H54 (cell line): ENCODE measurements at regions not wholly inside any gene's neighbourhood (a gene's known extent, or its start where the extent isn't known, plus 50 kb on each side); places are given as distances from the start of the nearest gene placed in this dataset.
A peak's percentile ranks its signal among the peaks of the same experiment; 100 is the strongest.

Experiments used
- DNase-seq: peaks from one replicate; pipeline ENCODE4 v3.0.0; 2011; ENCODE audit warnings: low spot score, mixed read lengths; ENCODE audit not compliant: insufficient read length
- FAIRE-seq: peaks from 3 replicates; lab custom pipeline; 2011; peaks lifted over from hg19 to GRCh38; lab: Jason Lieb, UNC
- POLR2A ChIP-seq: IDR thresholded peaks from 2 replicates; pipeline ENCODE4 v1.6.1; 2011; ENCODE audit warnings: low read depth, mild to moderate bottlenecking, low read length

- no peak for TF ChIP-seq POLR2A
- no peak for FAIRE-seq
- no peak for DNase-seq
Measured at GRCh38 chr18:39672171-39672570, 2106.6 kb upstream of the CELF4 start.

- no peak for TF ChIP-seq POLR2A
- DNase-seq, result no peak
- FAIRE-seq, result no peak
Measured at GRCh38 chr18:39667905-39668304, 2102.3 kb upstream of the CELF4 start.

DNA sequence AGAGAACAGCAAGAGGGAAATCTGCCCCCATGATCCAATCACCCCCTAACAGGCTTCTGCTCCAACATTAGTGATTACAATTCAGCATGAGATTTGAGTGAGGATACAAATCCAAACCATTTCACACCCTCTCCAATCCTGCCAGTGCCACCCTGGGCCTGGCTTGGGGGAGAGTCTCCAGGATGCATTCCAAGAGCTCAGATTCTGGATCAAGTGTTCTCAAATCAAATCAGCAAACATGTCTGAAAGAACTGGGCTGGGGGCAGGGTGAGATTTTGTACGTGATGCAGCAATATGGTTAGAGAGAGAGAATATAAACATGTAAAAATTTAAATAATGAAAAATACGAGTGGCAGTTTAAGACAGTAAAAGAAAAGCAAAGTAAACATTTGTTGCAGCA is 2100.9 kb upstream of the CELF4 start:
- no peak for TF ChIP-seq POLR2A
- DNase-seq (no peak), FAIRE-seq (no peak)

DNA sequence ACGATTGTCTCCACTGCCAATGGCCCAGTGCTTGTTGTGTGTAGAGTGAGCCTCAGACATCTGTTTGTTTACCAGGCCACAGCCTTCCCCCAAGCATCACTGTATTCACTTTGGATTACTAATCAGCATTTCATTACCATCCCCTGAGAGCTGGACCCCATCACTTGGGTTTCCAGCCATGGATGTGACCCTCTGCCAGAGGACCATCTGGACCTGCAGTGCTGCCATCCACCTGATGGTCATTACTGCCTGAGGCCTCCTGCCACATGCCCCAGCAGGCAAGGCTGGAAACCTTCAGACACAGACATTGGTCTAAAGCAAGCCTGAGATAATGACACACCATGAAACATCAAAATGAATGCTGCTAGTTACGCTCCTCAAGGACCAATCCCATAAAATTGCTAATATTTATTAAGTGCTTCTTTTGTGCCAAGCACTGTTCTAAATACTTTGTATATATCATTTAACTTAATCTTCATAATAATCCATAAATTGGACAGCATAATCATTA is 2096.3 kb upstream of the CELF4 start:
- FAIRE-seq (no peak), DNase-seq (no peak)
- no peak for TF ChIP-seq POLR2A

DNA sequence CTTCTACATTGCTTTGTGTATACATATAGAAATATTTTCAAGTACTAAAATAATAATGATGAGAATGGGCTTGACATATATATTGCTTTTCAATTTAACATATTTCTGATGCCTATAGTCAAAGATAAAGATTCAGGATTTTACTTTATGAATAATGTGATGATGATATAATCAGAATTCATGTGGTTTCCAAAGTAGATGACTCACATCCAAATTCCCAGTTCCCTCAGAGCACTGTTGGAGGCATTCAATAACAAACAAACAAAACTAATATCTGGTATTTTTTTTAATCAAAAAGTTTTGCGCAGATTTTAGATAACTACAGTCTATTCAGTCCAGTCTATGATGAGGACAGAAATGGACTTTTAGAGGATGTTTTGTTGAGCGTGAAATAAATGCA is 2094.5 kb upstream of the CELF4 start:
- FAIRE-seq, result no peak
- DNase-seq, result no peak
- TF ChIP-seq POLR2A, result no peak

DNA sequence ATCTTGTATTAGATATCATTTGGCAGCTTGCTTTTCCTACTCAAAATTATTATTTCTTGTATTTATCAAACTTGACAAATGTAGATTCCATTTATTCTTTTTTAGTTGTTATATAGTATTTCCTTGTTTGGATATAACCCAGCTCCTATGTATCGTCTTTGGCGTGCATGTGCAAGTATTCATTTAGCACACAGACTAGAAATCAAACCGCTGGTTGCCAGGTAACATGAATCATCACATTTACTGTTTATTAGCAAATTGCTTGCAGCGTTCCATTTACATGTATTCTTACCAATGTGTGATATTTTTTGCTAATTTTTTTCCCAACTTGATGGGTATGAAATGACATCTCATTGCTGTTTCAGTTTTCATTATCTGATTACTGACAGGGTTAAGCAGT is 2089.7 kb upstream of the CELF4 start:
- TF ChIP-seq POLR2A, result no peak
- DNase-seq, result no peak
- no peak for FAIRE-seq

DNA sequence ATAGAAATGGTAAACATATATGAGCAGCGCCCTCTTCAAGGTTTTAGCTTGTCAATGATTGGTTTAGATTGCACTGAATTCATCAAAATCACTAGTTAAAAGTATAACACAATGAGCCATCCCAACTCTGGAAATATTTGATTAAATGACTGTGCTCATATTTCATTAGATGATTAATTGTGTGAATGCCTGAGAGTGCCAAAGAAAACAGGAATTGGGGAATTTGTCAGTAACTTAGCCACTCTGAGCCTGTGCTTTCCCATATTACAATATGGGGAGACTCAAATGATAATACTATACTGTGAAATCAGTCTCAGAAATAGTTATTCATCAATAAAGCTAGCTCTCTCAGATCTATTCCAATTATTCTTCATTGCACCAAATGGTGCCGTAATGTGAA is 2087.6 kb upstream of the CELF4 start:
- no peak for TF ChIP-seq POLR2A
- DNase-seq, result no peak

GRCh38 chr18:39648616-39649015 is 2083.0 kb upstream of the CELF4 start:
- DNase-seq, result no peak
- TF ChIP-seq POLR2A, result no peak
- FAIRE-seq, result no peak

More for the DNA sequence above, 2087.6 kb upstream of the CELF4 start:
- FAIRE-seq, result no peak

DNA sequence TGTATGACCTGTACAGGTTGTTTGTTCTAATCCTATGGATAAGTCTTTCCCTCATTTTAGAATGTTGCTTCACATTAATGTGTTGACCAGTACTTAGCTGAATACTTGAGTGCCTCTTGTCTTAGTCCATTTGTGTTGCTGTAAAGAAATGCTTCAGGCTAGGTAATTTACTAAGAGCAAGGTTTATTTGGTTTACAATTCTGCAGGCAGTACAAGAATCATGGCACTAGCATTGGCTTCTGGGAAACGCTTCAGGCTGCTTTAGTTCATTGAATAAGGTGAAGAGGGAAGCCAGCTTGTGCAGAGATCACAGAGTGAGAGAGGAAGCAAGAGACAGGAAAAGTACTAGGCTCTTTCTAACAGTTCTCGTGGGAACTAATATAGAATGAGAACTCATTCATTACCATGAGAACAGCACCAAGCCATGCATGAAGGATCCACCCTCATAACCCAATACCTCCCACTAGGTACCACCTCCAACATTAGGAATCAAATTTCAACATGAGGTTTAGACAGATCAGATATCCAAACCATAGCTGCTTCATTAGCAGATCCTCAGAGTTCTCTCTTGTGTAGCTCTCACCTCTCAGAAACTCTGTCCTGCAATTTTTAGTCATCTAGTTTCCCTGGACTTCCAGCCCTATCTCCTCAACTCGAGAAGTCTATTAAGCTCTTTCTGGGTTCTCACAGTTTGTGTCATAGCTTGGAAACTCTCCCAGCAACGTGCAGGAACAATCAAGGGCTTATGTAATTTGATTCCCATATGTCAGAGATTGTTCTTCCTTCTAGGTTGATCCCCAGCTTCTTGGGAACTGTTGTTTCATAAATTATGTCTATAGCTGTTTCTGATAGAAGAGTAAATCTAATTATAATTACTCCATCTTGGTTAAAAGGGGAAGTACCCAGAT is 2082.3 kb upstream of the CELF4 start:
- FAIRE-seq (peak; percentile 65), DNase-seq (no peak)
- TF ChIP-seq POLR2A, result no peak

- DNase-seq (no peak), FAIRE-seq (no peak)
Measured at GRCh38 chr18:39638224-39638623, 2072.6 kb upstream of the CELF4 start.

DNA sequence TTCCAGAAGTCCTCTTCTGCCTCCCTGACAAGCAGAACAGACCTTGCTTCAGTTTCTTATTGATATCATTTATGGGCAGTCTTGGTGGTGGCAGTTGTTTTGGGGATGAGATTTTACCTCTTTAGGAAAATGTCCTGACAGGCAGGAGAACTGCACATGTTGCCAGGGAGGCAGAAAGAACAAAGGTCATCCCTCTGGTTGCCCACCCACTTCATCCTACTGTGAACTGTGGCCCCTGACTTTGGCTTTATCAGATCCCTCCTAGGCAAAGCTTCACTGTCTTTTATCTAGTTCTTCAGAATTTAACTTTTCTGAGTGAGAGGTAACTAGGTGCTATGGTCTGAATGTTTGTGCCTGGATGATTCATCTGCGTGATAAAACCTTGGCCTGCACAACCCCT is 2071.3 kb upstream of the CELF4 start:
- no peak for TF ChIP-seq POLR2A
- FAIRE-seq (no peak), DNase-seq (no peak)

More at GRCh38 chr18:39638224-39638623, 2072.6 kb upstream of the CELF4 start:
- no peak for TF ChIP-seq POLR2A

DNA sequence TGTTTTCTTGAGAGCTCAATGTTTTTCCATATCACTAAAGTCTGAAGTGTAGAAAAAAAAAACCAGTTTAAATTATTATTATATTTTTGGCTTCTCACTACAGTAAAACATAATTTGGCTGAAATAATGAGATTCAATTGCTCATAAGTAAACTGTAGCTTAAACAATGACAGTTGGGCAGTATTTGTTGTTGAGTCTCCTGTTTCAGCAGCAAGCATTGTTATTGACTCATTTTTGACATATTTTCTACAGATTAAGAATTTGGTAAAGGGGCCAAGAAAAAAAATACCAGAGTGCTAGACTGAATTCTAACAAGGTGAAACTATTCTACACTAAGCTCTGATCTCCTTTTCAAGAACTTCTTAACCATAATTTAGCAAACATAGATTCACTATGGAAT is 2070.4 kb upstream of the CELF4 start:
- FAIRE-seq (no peak), DNase-seq (no peak)
- TF ChIP-seq POLR2A, result no peak

GRCh38 chr18:39635192-39635591 is 2069.6 kb upstream of the CELF4 start:
- TF ChIP-seq POLR2A, result no peak
- FAIRE-seq, result no peak

GRCh38 chr18:39627936-39628335 is 2062.3 kb upstream of the CELF4 start:
- no peak for FAIRE-seq
- no peak for TF ChIP-seq POLR2A
- no peak for DNase-seq

More at GRCh38 chr18:39635192-39635591, 2069.6 kb upstream of the CELF4 start:
- no peak for DNase-seq

DNA sequence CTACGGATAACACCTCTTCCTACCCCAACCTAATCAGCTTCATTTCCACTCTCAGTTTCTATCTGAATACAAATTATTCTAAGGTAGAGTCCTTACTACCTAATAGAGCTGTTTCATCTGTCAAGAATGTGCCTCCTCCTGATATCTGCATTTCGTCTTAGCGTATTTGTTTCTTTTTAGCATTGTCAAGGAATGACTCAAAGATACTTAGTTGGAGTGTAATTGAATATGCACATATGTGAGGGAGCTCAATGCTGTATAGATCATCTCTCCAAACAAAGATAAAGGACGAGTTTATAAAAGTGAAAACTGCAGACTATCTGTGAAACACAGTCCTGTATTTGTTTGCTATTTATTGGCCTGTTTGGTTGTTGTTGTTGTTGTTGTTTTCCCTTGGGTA is 2059.4 kb upstream of the CELF4 start:
- FAIRE-seq, result peak; percentile 78
- DNase-seq, result peak; percentile 3
- no peak for TF ChIP-seq POLR2A

DNA sequence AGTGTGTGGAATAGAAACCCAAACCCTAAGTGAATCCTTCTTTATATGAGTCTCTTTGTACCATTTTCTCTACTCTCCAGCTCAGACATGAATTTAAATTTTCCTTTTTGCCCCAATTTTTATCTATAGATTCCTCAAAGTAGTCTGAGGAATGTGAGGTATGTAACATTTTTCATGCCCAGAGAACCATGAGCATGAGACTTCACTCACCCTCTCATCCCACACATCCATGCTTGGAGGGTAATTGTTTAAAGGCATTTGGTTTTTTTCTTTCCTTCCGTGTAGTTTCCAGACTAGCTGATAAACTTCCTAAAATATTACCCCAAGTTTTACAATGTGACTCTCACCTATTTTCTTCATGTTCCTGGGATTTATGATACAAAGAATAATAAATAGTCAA is 2056.8 kb upstream of the CELF4 start:
- DNase-seq (no peak), FAIRE-seq (no peak)
- no peak for TF ChIP-seq POLR2A
